ENCODE measurements at regions not wholly inside any gene's neighbourhood (a gene's known extent, or its start where the extent isn't known, plus 50 kb on each side); places are given as distances from the start of the nearest gene placed in this dataset.
"Not testable (repeated sequence)": the region's sequence is repeated elsewhere in the genome, so short reads cannot be mapped to it uniquely, and the experiment has no call there.

GRCh38 chr4:29704059-29704458 is 1016.1 kb upstream of the PCDH7 start:
- DNase-seq (ENCODE audit: low read depth) = no peak

DNA sequence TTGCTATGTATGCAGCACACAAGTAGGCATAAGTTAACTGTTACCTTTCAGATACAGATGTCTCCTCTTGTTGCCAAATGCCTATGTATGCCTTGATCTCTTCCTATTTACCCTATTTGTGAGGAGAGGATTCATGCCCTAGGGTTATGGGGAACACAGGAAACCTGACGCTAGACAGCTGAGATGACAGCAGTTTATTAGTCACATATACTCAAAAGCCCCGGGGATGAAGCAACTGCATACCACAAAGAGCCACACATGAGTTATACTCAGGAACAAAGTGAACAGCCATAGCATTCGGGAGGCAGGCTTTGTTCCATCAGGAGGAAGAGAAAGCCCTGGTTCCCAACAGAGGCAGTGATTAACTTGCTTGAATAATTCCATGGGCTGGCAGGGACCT is 1011.7 kb upstream of the PCDH7 start:
- DNase-seq (ENCODE audit: low read depth) = peak; percentile 75

DNA sequence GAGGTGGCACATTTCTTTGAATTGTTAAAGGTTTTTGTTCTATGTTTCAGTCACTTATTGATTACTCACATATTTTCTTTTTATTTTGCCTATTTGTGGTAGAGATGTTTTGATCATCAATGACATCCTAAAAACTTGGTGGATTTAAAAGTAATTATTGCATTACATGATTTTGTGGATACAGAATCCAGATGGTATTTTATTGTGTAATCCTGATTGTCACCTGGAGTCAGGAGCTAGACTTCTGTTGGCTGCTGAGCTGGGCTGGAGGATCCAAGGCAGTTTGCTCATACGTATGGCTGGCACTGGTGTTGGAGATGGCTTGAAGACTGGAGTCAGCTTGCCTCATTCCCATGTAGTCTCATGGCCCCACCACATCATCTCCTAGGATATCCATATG is 1009.6 kb upstream of the PCDH7 start:
- no peak for DNase-seq (ENCODE audit: low read depth)

- DNase-seq (ENCODE audit: low read depth) = peak; percentile 22
These were observed 1008.9 kb upstream of the PCDH7 start for GRCh38 chr4:29711226-29711625.

DNA sequence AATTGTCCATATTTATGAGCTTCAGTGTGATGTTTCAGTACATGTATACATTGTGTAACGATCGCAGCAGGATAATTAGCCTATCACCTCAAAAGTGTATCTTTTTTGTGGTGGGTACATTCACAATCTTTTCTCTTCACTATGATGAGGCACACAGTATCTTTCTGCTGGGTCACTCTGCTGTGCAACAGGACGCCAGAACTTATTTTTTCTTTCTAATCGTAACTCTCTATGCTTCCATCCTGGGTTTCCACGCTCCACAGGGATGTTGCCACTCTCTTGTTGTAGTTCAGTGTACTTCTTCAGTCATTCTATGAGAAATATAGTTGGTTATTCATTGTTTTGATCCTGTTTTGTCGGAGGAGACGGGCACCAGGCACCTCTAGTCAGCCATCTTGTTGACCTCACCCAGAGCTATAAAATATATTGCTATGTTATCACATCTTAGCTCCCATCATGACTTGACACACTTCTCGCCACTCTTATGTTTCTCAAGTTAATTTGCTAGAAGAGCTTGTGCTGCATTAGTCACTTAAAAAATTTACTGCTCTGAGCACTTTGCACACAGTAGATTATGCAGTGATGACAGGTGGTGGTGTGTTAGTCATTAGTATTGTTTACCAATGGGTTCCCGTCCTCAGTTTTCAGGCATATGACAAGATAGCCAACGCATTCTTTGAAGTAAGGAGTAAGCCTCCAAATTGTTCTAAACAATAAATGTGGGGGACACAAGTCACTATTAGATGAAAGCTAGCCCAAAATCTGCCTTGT is 1002.7 kb upstream of the PCDH7 start:
- peak; percentile 32 for DNase-seq (ENCODE audit: low read depth)

- DNase-seq (ENCODE audit: low read depth) = no peak
These were observed 1002.0 kb upstream of the PCDH7 start for GRCh38 chr4:29718136-29718535.

DNA sequence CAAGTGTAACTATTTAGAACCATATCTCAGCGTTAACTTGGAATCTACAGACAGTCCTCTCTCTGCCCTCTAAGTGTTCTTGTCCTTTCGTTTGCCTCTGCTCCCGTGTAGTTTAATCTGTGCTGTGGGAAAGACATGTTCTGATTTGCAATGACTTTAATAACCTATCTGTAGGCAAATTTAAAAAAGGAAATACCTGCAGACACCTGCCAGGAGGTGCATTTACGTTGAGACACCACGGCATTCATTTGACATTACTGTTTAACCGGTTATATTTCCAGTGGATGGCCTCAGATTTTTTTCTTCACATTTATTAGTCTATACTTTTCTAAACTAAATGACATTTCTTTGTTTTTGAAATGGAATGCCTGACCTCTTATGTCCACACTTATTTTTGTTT is 997.9 kb upstream of the PCDH7 start:
- no peak for DNase-seq (ENCODE audit: low read depth)

DNA sequence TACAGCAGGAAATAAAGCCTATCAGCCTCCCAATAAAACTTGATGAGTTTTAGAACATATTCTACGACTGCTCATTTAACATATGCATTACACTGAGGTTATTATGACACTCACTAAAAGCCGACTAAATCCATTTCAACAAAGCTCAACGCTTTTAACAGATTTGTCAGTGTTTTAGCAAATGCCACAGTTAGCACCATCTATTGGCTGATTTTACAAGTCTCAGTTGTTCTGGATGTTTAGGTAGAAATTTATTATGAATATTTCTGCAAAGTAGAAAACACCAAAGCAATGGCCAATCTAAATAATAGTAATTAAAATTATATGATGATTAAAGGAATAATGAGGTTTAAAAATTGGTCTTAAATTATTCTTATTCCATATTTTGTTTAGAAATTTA is 993.2 kb upstream of the PCDH7 start:
- DNase-seq (ENCODE audit: low read depth) = no peak

- DNase-seq (ENCODE audit: low read depth) = no peak
These were observed 985.6 kb upstream of the PCDH7 start for GRCh38 chr4:29734343-29735213.

DNA sequence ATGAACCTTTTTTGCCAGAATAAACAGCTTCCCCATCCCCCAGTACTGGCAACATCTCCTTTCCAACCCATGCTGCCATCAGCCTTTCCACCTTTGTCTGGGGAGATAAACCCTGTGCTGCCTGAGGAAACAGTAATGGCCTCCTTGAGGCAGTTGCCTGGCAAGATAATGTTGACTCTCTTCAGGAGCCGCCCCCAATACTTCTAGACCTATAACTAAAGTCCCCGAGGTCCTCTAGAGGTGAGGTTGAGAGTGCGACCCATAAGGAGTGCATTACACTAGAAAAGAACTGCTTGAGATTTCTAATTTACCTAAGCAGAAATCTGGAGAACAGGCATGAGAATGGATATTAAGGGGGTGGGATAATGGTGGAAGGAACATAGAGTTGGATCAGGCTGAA is 963.2 kb upstream of the PCDH7 start:
- no peak for DNase-seq (ENCODE audit: low read depth)

DNA sequence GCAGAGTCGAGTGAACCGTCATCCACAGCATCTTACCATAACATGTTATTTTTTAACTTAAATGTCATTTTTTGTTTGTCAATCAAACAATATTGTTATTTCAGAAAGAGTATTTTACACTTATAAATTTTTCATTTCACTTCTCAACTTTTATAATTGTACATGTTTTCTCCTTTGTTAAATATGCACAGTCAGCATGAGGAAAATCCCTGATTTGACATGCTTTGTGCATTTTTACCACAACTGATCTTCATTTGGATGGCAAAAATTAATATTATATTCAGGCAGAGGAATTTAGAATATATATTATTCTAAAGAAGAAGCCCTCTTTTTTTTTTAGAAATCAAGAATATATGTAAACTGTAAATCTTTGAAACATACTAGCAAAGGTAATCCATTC is 958.0 kb upstream of the PCDH7 start:
- DNase-seq (ENCODE audit: low read depth) = no peak

GRCh38 chr4:29770627-29771026 is 949.5 kb upstream of the PCDH7 start:
- DNase-seq (ENCODE audit: low read depth) = no peak

- DNase-seq (ENCODE audit: low read depth) = not testable (repeated sequence)
These were observed 932.0 kb upstream of the PCDH7 start for GRCh38 chr4:29788123-29788522.

DNA sequence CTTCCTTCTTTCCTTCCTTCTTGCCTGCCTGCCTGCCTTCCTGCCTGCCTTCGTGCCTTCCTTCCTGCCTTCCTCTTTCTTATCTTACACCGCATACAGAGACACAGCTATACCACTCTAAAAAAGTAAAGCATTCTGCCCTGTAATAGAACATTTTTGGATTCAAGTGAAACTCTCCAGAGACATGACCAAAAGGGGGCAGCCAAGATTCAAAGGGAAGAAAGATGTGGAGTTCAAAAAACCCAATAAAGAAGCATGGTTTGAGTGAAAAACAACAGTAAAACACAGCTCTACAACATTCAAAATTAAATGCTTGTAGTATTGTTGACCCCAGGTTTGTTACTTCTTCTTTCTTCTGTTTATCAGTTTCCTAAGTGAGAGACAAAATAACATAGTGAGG is 914.9 kb upstream of the PCDH7 start:
- peak; percentile 38 for DNase-seq (ENCODE audit: low read depth)

- DNase-seq (ENCODE audit: low read depth) = no peak
These were observed 914.2 kb upstream of the PCDH7 start for GRCh38 chr4:29805916-29806480.

- DNase-seq (ENCODE audit: low read depth) = no peak
These were observed 902.2 kb upstream of the PCDH7 start for GRCh38 chr4:29817961-29818360.

DNA sequence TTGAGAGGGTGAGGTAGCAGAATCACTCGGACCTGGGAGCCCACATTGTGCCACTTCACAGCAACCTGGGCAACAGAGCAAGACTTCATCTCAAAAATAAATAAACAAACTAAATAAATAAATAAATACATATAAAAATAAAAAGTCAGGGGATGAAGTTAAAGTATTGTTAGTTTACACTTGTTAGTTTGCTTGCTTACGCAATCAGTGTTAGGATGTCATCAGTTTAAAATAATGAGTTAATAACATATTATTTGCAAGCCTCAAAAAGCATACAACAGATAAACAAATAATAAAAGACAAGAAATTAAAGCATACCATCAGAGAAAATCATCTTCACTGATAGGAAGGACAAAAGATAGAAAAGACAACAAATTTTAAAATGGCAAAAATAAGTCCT is 891.1 kb upstream of the PCDH7 start:
- DNase-seq (ENCODE audit: low read depth) = no peak

DNA sequence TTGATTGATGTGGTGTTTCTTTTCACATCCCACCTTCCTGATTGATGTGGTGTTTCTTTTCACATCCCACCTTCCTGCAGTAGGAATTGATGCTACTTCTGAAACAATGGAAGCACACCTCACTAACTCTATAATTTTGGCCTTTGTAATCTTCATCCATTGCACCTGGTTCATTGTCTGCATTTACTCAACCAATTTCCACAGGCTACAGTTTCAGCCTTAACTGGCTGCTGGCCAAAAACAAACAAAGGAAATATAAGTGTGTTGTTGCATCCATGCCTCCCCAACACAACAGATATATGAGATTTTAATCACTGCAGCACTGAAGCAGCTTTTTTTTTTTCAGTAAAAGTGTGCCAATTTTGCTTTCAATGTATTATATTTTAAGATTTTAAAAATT is 867.6 kb upstream of the PCDH7 start:
- no peak for DNase-seq (ENCODE audit: low read depth)

GRCh38 chr4:29853833-29854232 is 866.3 kb upstream of the PCDH7 start:
- DNase-seq (ENCODE audit: low read depth) = no peak

GRCh38 chr4:29861307-29861706 is 858.9 kb upstream of the PCDH7 start:
- DNase-seq (ENCODE audit: low read depth) = no peak

DNA sequence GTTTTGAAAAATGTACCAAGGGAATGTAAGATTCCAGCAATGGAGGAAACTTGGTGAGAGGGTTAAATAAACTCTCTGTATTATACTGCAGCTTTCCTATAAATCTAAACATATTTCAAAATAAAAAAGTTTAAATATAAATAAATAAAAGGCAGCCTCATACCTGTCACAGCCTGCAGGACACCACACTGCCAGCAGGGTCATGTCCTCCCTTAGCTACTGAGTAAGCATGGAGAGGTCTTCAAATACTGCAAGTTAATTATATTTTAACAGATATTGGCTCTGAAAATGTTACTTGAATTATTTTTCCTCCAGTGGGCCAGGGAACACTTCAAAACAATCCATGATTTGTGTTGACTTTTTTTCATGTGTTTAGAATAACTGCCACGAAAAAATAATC is 852.8 kb upstream of the PCDH7 start:
- no peak for DNase-seq (ENCODE audit: low read depth)

DNA sequence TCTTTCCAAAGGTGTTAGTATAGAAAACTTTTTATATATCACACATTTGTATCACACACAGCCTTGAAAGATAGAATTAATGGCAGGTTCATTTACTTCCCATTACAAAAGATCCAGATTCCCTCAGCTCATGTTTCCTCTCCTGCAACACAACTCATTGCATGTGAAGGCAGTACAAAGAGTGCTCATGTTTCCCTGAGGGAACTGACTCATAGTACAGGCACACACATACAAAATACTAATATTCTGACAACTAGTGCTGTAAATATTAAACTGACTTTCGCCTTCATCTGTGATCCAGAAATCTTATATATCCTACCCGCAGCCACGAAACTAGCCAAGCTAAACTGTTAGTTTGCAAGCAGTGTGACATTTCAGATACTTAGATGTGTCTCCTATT is 819.8 kb upstream of the PCDH7 start:
- DNase-seq (ENCODE audit: low read depth) = no peak
